Epidermal melanocyte (primary cell): ENCODE measurements at regions not wholly inside any gene's neighbourhood (a gene's known extent, or its start where the extent isn't known, plus 50 kb on each side); places are given as distances from the start of the nearest gene placed in this dataset.

Experiments used
- DNase-seq: peaks from one replicate; pipeline ENCODE4 v3.0.0; 2011; ENCODE audit warnings: low spot score; ENCODE audit not compliant: insufficient read length

DNA sequence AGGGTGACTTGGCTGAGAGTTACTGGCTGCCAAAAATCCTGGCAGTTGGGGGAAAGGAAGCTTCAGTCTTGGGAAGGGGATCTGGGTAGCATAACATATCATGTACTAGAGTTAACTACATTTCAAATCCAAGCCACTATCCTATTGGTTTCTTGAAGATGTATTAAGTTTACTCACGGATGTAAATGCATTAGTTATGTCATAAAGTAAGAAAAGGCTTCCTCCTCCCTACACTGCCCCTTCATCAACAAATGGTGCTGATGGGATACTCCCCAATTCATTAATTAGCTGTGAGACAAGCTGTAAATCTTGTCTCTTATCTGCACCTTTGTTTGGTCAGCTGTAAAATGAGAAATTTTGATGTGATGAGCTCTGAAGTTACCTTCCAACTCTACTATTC lies 150.1 kb upstream of the SOX5 start:
- no peak for DNase-seq

DNA sequence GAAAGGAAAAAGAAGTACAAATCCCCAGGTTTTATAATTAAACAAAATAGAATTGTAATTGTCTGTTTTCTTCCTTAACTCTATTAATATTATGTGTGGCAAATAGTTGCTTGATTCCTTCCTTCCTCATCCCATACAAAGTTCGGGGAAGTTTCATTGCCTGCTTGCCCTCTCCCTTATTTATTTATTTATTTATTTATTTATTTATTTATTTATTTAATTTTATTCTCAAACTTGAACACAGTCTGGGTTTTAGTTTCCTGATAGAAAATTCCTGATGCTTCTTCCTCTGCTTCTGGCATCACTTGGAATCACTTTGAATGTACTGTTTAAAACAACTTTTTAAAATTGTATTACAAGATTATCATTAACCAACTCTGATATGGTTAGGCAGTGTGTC lies 145.8 kb upstream of the SOX5 start:
- no peak for DNase-seq

DNA sequence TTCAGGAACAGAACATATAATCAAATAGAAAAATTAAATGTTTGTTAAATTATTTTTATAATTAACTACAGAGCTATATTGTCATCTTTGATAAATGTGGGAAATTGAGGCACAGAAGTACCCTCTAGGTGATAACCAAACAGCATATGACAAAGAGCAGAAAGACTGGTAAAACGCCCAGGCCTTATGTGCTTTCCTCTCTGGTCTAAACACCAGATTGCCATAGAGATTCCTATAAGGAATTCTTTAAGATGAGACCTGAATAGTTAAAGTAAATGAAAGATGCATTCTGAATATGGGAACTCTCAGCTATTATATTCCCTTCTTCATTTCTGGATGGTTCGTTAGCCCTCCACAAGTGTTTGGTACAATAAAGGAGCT lies 140.0 kb upstream of the SOX5 start:
- DNase-seq = no peak

DNA sequence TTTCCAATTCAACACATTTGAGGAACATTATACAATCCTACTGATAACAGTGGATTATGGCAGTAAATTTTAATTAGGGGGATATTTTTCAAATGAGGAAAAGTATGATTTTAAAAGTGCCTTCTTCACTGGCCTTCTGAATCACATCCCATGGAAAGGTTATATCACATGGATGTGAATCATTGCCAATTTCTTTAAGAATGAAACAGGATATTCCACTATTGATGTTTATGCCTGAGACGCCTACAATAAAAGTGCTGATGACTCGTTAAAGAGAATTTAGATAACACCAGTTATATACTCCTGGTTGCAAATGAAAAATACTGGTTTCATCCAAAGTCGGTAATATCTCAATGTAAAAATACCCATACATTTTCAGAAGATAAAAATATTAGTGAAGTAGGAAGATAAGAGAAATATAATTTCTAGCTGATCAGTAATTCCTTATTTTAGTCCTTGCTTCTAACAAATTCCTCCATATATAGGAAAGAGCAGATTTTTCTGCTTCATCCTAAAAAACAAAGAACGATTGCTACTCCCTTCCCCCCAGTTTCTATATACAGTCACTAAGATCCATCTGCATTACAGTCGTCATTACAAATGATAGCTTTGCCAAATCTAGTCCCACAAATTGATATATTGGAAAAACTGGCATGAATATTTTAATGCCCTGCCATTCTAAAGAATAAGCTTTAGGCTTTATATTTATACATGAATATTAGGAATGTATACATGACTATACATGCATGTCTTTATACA lies 139.5 kb upstream of the SOX5 start:
- no peak for DNase-seq

DNA sequence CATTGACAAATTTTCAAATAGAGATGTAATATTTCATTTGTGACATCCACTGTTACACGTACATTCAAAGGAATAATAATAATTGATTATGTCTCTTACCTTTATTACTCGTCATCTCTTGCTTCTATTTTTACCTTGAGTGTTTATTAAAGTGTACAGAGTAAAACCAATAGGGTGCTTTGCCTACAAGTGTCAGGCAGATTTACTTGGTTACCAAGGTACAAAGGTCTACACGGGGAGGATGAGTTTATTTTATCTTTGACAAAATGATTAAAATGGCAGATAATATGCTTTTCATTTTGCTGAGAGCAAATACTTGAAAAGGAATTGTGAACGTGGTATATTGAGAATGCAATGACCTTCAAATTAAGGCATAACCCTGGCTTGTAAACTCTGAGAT lies 137.8 kb upstream of the SOX5 start:
- DNase-seq = no peak

DNA sequence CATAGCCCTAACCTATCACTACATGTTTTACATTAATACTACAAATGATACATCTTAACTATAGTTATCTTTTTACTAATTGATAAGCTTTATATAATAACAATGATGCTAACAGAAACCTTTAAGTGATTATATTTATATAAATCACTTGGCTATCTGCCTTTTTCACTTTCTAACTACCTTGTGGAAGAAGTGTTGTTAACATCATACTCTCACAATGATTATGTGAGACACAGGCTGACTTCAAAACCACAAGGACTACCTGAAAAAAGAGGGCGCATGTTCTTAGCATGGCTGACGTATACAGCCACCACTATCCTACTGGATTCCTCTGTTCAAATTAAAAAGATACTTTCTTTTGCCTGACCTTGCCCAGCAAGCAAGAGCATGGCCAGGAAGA lies 135.3 kb upstream of the SOX5 start:
- no peak for DNase-seq

DNA sequence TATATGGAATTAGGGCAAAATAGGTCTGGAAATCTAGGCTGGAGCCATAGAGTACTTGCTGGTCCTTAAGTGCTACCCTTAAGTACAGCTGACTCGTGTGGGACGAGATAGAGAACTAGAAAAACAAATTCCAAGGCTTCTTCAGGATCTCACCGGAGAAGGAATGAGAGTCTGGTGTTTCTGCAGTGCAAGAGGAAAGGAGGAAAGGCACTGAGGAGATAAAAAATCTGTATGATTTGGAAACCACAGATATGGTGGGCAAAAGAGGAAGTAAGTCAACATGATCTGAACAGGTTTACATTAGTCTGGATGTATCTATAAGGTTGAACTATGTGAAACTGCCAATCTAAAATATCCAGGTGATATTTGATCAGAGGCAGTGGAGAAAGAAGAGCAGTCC lies 134.4 kb upstream of the SOX5 start:
- no peak for DNase-seq

DNA sequence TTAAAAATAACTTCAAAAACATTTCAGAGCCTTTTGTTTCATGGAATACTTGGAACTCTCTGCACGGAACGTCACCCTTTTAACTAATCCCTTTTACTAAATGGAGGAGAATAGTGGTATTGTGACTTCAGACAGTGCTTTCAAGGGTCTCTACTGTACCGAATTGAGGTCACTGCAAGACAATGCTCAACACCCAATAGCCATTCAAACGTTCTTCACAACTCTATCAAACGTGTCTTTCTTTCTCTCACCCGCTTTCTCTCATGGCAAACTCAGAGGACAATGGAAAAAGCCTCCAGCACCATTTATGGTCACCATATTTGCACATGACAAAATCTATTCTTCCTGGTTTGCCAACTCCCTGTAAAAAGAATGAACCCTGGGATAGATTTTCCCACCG lies 132.1 kb upstream of the SOX5 start:
- no peak for DNase-seq

DNA sequence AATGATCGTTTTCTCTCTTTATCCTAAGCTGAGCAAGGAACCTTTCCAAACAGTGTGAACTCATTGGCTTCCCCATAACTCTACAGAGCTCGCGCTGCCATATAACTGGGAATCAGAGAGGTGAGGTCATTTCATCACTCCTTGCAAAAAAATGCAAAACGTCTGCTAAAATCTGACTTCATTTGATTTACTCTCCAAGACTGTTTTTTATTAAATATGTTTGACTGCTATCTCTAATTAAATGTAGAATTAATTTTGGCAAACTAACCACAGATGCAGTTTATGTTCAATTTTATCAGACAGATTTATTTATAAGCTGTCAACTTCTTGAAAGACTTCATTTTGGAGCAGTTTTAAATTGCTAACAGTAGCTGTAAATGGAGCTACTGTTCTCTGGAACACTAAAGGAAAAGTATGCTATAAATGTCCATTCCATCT lies 131.6 kb upstream of the SOX5 start:
- DNase-seq = no peak

DNA sequence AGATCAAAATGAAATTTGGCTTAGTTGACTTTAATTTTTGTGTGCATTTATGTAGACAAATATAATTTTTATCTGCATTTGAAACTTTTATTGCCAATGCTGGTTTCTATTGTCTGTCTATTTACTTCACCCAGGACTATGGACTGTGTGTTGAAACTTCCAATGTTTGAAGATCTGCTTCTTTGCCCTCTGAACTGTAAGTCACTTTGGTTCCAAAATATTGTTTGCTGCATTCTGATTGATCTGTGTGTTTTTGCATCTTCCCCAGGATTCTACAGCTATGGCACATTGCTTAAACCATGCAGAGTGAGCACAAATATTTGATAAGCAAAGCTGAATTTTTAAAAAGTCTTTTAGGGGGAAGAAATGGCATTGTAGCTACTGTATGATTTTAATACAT lies 131.0 kb upstream of the SOX5 start:
- no peak for DNase-seq

DNA sequence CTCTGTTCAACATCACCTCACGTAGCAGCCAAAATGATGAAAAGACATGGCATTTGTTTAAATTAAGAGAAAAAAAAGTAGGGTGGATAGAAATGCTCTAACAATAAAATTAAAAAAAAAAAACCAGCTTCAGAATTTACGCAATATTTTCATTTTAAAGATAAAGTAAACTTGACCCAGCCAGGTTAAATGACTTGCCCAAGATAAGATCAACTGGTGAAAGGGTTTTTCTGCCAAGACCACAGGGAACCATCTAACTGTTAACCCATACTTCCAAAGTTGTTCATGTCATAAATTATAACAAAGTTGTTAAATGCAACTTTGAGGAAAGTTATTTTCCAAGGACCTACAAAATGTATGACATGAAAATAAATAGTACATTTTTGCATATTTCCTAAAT lies 129.6 kb upstream of the SOX5 start:
- no peak for DNase-seq

DNA sequence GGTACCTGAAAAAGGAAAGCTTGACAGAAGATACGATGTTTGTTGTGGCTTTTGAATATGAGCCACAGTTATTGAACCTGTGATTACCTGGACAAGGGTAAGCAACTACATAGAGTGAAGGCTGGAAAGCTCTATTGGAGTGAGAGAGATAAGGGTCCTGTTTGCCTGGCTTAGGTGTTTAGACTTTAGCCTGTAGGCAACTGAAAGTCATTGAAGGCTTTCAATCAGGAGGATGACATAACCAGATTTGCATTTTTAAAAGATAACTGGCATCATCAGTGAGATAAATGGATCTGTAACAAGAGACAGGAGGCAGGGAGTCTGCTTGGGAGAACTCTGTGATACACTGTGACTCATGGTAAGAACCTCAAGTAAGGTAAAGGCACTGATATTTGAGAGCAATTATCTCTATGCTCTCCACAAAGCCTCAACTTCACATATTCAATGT lies 128.9 kb upstream of the SOX5 start:
- DNase-seq = no peak

DNA sequence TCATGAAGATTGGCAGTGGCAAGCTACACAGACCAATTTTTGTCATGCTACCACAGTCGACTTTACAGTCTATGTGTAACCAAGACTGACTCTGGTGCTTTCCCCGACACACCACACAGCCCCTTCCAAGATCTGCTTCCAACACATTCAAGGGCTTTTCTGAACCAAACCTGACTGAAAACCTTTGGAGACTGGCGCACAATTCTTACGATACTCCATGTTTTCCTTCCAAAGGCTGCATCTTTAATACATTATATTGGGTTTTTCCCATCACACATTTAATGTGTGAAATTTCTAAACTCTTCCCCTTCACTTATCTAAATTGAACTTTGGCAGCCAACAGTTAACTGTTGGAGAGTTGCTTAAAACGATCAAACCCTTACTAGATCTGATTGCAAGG lies 127.7 kb upstream of the SOX5 start:
- DNase-seq = no peak

DNA sequence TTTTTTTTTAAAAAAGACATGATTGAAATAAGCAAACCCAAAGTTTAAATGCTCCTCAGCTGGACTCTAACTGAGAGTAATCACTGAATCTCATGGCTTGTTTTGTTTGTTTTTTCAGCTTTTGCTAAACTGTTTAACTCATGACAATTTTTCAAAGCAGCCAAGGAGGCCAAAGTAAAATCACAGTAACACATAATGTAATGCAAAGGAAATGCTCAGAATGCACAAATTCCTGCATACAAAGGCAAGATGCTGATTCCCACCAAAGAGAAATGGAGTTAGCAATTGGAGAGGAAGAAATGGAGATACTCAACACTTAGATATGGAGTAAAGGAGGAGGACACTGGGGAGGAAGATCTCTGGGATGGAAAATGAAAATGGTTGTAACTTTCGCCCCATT lies 126.2 kb upstream of the SOX5 start:
- no peak for DNase-seq

DNA sequence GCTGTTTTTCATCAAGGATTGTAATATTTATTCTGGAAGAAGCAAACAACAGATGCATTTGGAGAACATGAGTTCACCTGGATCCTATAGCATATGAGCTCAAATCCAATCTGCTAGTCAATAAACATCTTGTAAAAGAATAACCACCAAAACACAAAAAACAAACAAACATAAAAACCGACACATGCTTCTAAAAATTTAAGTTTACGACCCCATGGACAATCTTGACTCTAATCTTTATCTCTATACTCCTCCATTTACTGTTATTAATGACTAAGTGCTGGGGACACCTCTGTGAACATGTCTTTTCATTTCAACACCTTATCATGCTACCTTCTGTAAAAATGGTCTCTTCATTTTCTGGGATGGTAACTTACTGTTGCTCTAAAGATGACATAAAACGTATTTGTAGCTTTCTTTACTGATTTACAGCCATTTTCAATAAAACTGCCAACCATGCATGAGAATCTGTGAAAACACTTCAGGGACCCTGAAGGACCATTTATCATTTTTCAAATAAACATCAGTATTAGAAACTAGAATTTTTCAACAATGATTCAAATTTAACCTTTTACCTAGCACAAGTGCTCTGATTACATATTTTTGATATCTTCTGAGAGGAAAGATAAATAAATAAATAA lies 123.8 kb upstream of the SOX5 start:
- no peak for DNase-seq

DNA sequence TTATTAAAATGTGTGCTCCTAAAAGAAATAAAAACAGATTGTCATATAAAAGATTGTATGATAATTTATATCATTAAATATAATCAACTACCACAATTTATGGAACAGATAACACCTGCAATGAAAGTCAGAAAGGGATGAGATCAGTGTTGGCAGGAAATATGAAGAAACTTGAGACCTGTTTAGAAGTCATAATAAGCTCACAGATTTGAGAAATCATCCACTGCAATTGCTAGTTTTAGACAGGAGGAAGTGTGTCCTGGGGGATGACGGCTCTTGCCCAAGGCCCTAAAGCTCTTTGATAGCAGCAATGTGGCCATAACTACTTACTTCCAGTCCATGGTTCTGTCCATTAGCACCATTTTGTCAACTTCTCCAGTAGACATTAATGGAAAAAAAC lies 122.8 kb upstream of the SOX5 start:
- DNase-seq = no peak

DNA sequence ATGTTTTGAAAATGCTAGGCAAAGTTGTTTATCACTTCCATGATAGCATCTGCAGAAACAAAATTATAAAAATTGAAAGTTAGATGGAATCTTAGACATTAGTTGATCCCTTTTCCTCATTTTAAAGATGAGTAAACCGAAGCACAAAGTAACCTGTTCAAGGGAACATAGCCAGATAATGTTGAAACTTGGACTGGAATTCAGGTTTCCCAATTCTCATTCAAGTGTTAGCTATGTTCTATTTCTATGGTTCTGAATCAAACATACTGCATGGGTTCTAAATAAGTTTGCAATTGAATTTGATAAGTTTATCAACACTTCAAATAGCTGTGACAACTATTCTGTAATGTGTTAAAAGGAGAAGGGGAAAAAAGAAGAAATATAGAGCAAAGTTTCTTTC lies 122.4 kb upstream of the SOX5 start:
- DNase-seq = no peak

DNA sequence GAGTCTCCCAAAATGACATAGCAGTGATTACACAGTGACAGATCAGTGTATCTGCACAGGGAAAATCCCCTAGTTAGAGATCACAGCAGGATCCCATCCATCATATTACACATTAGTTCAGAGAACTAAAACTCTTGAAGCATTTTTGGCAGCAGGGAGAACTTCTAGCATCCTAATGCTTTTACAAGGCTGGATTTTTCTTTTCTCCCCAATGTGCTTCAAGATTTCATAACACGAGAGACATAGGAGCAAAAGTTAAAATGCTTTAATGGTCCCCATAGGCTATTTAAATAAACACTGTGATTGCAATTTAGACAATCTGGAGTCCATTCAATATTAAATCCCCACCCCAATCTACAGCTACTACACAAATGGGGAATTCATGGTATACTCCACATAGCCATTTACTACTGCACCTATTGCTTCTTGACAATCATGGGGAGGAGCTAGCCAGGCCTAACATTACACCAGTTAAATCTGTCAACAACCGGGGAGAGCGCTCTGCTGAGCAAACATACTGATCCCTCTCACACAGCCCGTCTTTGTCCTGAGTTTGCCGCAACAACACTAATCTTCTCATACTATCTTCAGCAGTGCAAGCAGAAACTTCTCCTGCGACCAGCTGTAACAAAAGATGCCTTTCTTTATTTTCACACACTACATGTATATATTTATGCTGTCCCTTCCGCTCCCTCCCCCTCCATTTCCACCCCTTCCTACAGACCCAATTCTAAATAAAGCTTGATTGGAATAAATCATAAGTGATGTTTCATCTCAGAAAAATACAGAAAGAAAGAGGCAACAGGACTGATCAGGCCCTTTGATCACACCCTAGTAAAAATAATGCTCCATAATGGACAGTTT lies 120.3 kb upstream of the SOX5 start:
- DNase-seq = peak; percentile 41

DNA sequence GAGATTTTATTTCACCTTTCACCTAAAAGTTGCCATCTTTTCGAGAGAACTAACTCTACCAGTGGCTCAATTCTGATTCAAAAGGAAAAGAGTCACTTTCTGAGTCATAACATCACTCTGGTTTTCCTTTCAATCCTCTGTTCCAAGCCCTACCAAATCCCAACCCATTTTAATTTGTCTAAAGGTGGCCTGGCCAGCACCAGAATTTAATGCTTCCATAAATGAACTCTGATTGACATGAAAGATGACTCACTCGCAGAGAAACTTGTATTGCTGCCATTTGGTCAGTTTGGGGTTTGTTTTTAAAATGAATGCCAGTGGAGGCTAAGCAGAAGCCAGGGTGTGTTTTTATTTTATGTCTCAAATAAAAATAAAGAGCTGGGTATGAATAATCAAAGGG lies 117.4 kb upstream of the SOX5 start:
- DNase-seq = no peak

DNA sequence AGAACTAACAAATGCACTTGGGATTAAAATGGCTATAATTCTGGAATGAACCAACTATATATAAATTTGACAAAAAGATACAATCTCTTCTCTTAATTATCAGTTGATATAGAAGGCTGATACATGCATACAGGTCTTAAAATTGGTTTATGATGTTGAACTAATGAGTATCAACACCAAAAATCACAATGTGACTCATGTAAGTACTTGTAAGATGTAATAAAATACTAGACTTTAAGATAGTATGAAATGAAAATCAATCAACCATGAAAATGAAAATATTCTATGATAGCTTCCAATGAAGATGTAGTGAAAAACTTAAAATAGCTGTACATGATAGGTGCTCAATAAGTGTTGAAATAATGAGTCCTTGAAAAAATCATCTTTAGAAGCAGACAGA lies 116.6 kb upstream of the SOX5 start:
- DNase-seq = no peak

DNA sequence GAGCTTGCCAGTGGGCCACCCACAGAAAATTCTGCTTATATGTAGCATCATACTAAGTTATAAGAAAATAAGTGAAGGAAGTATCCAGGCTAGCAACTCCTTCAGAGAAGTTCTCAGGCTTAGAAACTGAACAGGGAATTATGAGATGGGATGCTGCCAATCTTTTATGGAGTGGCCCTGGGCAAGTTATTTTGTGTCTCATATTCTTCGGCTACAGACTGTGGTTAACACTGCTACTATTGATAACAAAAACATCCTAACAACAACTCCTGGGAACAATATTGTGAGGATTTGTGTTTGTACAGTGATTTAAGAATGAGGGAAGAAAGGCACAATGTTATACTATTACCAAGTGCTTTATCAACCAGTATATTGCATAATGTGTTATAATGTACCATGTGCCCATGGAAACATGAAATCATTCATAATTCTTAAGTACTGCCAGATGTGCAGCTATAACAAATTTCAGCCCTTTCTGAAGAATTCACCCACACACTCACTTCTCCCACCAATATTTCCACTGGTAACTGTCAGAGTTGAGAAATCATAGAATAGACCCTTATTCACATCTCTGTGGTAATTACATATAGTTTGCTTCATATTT lies 113.3 kb upstream of the SOX5 start:
- DNase-seq = no peak

DNA sequence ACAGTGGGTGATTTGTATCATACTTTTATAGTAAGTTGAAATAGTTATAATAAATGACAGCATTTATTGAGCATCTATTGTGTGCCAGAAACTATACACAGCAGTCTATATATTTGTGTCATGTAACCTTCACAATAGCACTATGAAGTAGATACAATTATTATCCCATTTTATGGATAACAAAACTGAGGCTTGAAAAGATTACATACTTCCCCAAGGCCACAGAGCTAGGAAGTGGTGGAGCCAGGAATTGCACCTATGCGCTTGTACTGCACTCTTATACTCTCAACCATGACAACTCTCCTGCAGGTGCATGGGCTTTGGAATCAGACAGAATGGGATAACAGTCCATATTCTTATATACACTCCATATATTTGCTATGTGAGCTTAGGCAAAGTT lies 110.6 kb upstream of the SOX5 start:
- DNase-seq = no peak
